ENCODE measurements at regions not wholly inside any gene's neighbourhood (a gene's known extent, or its start where the extent isn't known, plus 50 kb on each side); places are given as distances from the start of the nearest gene placed in this dataset.

GRCh38 chr5:67267512-67268216 lies 71.1 kb upstream of the CD180 start:
- Histone ChIP-seq H3K4me3 (ENCODE audit: low read depth in 1 of 3, low read length in 3 of 3) (no peak overlapping the region), H3K9ac (ENCODE audit: low read depth in 1 of 2, low read length in 2 of 2) (no peak overlapping the region), H3K27ac (ENCODE audit: low read depth in 1 of 2, low read length in 2 of 2) (peak overlapping the region; percentile 74 to 75), H3K4me1 (ENCODE audit: control insufficient read depth in 4 of 4, insufficient read depth in 4 of 4, low read length in 3 of 4) (peaks cover 16 to 28% (median 26%) of the 10 kb centered on the region in 4 donors), H3K9me3 (ENCODE audit: control insufficient read depth in 4 of 4, low read length in 3 of 4) (no peaks in the 10 kb centered on the region), H3K27me3 (ENCODE audit: control insufficient read depth in 4 of 4, insufficient read depth in 4 of 4, low read length in 3 of 4) (no peaks in the 10 kb centered on the region), H3K36me3 (ENCODE audit: control insufficient read depth in 4 of 4, insufficient read depth in 3 of 4, low read depth in 1 of 4, low read length in 3 of 4) (no peaks in the 10 kb centered on the region)
- WGBS = 29% methylated on average over 7 of the region's 7 CpGs
- TF ChIP-seq GABPA (IDR thresholded peaks at IDR 0.05 in 1 of 2, conservative IDR thresholded peaks at IDR 0.05 in 1 of 2) (no peak), NR2F2 (IDR thresholded peaks at IDR 0.05) (peak; percentile 99), SP1 (IDR thresholded peaks at IDR 0.05) (no peak), FOXA2 (IDR thresholded peaks at IDR 0.05) (no peak)
- no peak for DNase-seq (ENCODE audit: low spot score)

- TF ChIP-seq YY1 (IDR thresholded peaks at IDR 0.05) (no peak), ZBTB33 (IDR thresholded peaks at IDR 0.05) (no peak), MAX (IDR thresholded peaks at IDR 0.05) (no peak), HNF4G (IDR thresholded peaks at IDR 0.05) (no peak)
- Histone ChIP-seq H3K9me3 (ENCODE audit: control insufficient read depth in 4 of 4, low read length in 3 of 4) (no peaks in the 10 kb centered on the region), H3K27ac (ENCODE audit: low read depth in 1 of 2, low read length in 2 of 2) (peak overlapping the region in 1 of 2 donors; percentile 74), H3K4me3 (ENCODE audit: low read depth in 1 of 3, low read length in 3 of 3) (no peak overlapping the region), H3K4me1 (ENCODE audit: control insufficient read depth in 4 of 4, insufficient read depth in 4 of 4, low read length in 3 of 4) (peaks cover 16 to 28% (median 26%) of the 10 kb centered on the region in 4 donors), H3K9ac (ENCODE audit: low read depth in 1 of 2, low read length in 2 of 2) (no peak overlapping the region), H3K27me3 (ENCODE audit: control insufficient read depth in 4 of 4, insufficient read depth in 4 of 4, low read length in 3 of 4) (no peaks in the 10 kb centered on the region), H3K36me3 (ENCODE audit: control insufficient read depth in 4 of 4, insufficient read depth in 3 of 4, low read depth in 1 of 4, low read length in 3 of 4) (no peaks in the 10 kb centered on the region)
- WGBS = 96% methylated on average over 6 of the region's 6 CpGs
- no peak for DNase-seq (ENCODE audit: low spot score)
These were observed 70.2 kb upstream of the CD180 start for GRCh38 chr5:67266654-67267350.

- Histone ChIP-seq H3K4me1 (ENCODE audit: control insufficient read depth in 4 of 4, insufficient read depth in 4 of 4, low read length in 3 of 4) (peaks cover 16 to 28% (median 26%) of the 10 kb centered on the region in 4 donors), H3K9me3 (ENCODE audit: control insufficient read depth in 4 of 4, low read length in 3 of 4) (no peaks in the 10 kb centered on the region)
These were observed 69.4 kb upstream of the CD180 start for GRCh38 chr5:67265951-67266350.

More at GRCh38 chr5:67265951-67266350, 69.4 kb upstream of the CD180 start:
- Histone ChIP-seq H3K4me3 (ENCODE audit: low read depth in 1 of 3, low read length in 3 of 3) (no peak overlapping the region), H3K27ac (ENCODE audit: low read depth in 1 of 2, low read length in 2 of 2) (no peak overlapping the region), H3K36me3 (ENCODE audit: control insufficient read depth in 4 of 4, insufficient read depth in 3 of 4, low read depth in 1 of 4, low read length in 3 of 4) (no peaks in the 10 kb centered on the region), H3K27me3 (ENCODE audit: control insufficient read depth in 4 of 4, insufficient read depth in 4 of 4, low read length in 3 of 4) (no peaks in the 10 kb centered on the region), H3K9ac (ENCODE audit: low read depth in 1 of 2, low read length in 2 of 2) (no peak overlapping the region)
- DNase-seq (ENCODE audit: low spot score) = no peak
- WGBS = 91% methylated on average over 1 of the region's 1 CpG
- TF ChIP-seq TAF1 (conservative IDR thresholded peaks at IDR 0.05) (no peak), FOXA2 (IDR thresholded peaks at IDR 0.05) (no peak), GABPA (IDR thresholded peaks at IDR 0.05 in 1 of 2, conservative IDR thresholded peaks at IDR 0.05 in 1 of 2) (no peak), ATF3 (IDR thresholded peaks at IDR 0.05) (no peak), RAD21 (IDR thresholded peaks at IDR 0.05) (no peak), NR2F2 (IDR thresholded peaks at IDR 0.05) (no peak), REST (IDR thresholded peaks at IDR 0.05) (no peak), CTCF (IDR thresholded peaks at IDR 0.05; ENCODE audit: low read depth, low read length, missing input control) (no peak)

Data from liver (tissue), 8 donors.